ENCODE measurements at regions not wholly inside any gene's neighbourhood (a gene's known extent, or its start where the extent isn't known, plus 50 kb on each side); places are given as distances from the start of the nearest gene placed in this dataset.

GRCh38 chr9:78821126-78821822 is 524.3 kb downstream of the PSAT1 start:
- TF ChIP-seq CTCF (conservative IDR thresholded peaks at IDR 0.05) (peak; percentile 84), ZFX (IDR thresholded peaks at IDR 0.05) (no peak)
